ENCODE measurements at regions not wholly inside any gene's neighbourhood (a gene's known extent, or its start where the extent isn't known, plus 50 kb on each side); places are given as distances from the start of the nearest gene placed in this dataset.

DNA sequence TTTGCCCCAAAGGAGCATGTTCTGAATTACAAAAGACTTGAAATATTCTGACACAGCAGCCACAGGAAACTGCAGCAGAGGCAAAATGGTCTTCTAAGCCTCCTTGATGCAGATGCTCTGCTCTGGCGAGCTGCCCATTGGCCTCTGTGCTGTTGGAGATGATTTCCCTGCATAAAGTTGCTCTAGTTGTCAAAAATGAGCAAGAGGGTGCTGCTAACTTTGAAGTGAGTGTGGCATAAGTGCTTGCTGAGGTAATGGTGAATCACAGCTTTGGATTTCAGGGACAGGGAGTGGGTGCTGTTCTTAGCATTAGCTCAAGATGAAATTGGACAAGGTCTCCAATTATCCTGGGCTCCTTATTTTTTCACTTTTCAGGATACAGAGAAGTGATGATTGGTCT lies 435.4 kb downstream of the TMEM135 start:
- TF ChIP-seq, protein P1, sequence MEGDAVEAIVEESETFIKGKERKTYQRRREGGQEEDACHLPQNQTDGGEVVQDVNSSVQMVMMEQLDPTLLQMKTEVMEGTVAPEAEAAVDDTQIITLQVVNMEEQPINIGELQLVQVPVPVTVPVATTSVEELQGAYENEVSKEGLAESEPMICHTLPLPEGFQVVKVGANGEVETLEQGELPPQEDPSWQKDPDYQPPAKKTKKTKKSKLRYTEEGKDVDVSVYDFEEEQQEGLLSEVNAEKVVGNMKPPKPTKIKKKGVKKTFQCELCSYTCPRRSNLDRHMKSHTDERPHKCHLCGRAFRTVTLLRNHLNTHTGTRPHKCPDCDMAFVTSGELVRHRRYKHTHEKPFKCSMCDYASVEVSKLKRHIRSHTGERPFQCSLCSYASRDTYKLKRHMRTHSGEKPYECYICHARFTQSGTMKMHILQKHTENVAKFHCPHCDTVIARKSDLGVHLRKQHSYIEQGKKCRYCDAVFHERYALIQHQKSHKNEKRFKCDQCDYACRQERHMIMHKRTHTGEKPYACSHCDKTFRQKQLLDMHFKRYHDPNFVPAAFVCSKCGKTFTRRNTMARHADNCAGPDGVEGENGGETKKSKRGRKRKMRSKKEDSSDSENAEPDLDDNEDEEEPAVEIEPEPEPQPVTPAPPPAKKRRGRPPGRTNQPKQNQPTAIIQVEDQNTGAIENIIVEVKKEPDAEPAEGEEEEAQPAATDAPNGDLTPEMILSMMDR (IDR thresholded peaks at IDR 0.05) = no peak
- TF ChIP-seq POLR2A (IDR thresholded peaks at IDR 0.05) = no peak

Measured in heart left ventricle (tissue), 13 donors.